ENCODE measurements at regions not wholly inside any gene's neighbourhood (a gene's known extent, or its start where the extent isn't known, plus 50 kb on each side); places are given as distances from the start of the nearest gene placed in this dataset.

GRCh38 chr14:87829543-87829942 lies 163.4 kb downstream of the GALC start:
- peaks cover 10% of the 10 kb centered on the region for H3K4me1 Mint-ChIP-seq
- H3K4me3 Mint-ChIP-seq = no peak overlapping the region
- no peak overlapping the region for H3K27ac ChIP-seq

GRCh38 chr14:87824266-87824665 lies 168.7 kb downstream of the GALC start:
- H3K36me3 Mint-ChIP-seq = no peaks in the 10 kb centered on the region
- H3K27ac Mint-ChIP-seq = no peak overlapping the region
- no peaks in the 10 kb centered on the region for H3K27me3 Mint-ChIP-seq (ENCODE audit: insufficient read depth, low read depth)
- Histone ChIP-seq H3K79me2 (ENCODE audit: low read depth) (no peaks in the 10 kb centered on the region), H4K20me1 (ENCODE audit: low read depth) (no peaks in the 10 kb centered on the region), H3K27ac (no peak overlapping the region), H3F3A (ENCODE audit: low read depth) (no peaks in the 10 kb centered on the region), H3K27me3 (no peaks in the 10 kb centered on the region), H2AFZ (replicated peaks) (no peak overlapping the region), H3K36me3 (no peaks in the 10 kb centered on the region), H3K9ac (no peak overlapping the region), H3K9me3 (ENCODE audit: low read depth) (no peaks in the 10 kb centered on the region), H3K4me1 (peaks cover 2% of the 10 kb centered on the region), H3K4me3 (no peak overlapping the region), H3K4me2 (no peak overlapping the region)
- TF ChIP-seq CTCF (IDR thresholded peaks at IDR 0.05) (no peak), EZH2 (IDR thresholded peaks at IDR 0.05) (no peak), EZH2phosphoT487 (IDR thresholded peaks at IDR 0.05) (no peak)
- no peaks in the 10 kb centered on the region for H3K9me3 Mint-ChIP-seq
- no peak overlapping the region for H3K4me3 Mint-ChIP-seq
- no peak for DNase-seq (ENCODE audit: low spot score)
- peaks cover 7% of the 10 kb centered on the region for H3K4me1 Mint-ChIP-seq

More at GRCh38 chr14:87829543-87829942, 163.4 kb downstream of the GALC start:
- Mint-ChIP-seq H3K27ac (no peak overlapping the region), H3K9me3 (peaks cover 3% of the 10 kb centered on the region), H3K36me3 (no peaks in the 10 kb centered on the region), H3K27me3 (ENCODE audit: insufficient read depth, low read depth) (no peaks in the 10 kb centered on the region)
- no peak for TF ChIP-seq EZH2 (IDR thresholded peaks at IDR 0.05)
- TF ChIP-seq CTCF (IDR thresholded peaks at IDR 0.05) = no peak
- TF ChIP-seq EZH2phosphoT487 (IDR thresholded peaks at IDR 0.05) = no peak
- Histone ChIP-seq H4K20me1 (ENCODE audit: low read depth) (no peaks in the 10 kb centered on the region), H3K36me3 (no peaks in the 10 kb centered on the region), H3K9me3 (ENCODE audit: low read depth) (no peaks in the 10 kb centered on the region), H3K27me3 (no peaks in the 10 kb centered on the region), H3K79me2 (ENCODE audit: low read depth) (no peaks in the 10 kb centered on the region), H3K4me3 (no peak overlapping the region), H2AFZ (replicated peaks) (no peak overlapping the region), H3K4me2 (no peak overlapping the region), H3K9ac (no peak overlapping the region), H3K4me1 (peaks cover 21% of the 10 kb centered on the region), H3F3A (ENCODE audit: low read depth) (peaks cover 12% of the 10 kb centered on the region)
- DNase-seq (ENCODE audit: low spot score) = no peak

- H3K79me2 ChIP-seq (ENCODE audit: low read depth) = no peaks in the 10 kb centered on the region
- no peak overlapping the region for H3K4me2 ChIP-seq
- no peaks in the 10 kb centered on the region for H3K4me1 ChIP-seq
- H3K27ac Mint-ChIP-seq = no peak overlapping the region
- H3K4me3 Mint-ChIP-seq = no peak overlapping the region
- no peaks in the 10 kb centered on the region for H4K20me1 ChIP-seq (ENCODE audit: low read depth)
- no peaks in the 10 kb centered on the region for H3K36me3 Mint-ChIP-seq
- no peak overlapping the region for H2AFZ ChIP-seq (replicated peaks)
- H3K27ac ChIP-seq = no peak overlapping the region
- H3K4me1 Mint-ChIP-seq = peaks cover 4% of the 10 kb centered on the region
- no peaks in the 10 kb centered on the region for H3K36me3 ChIP-seq
- no peak for DNase-seq (ENCODE audit: low spot score)
- H3K4me3 ChIP-seq = no peak overlapping the region
- TF ChIP-seq CTCF (IDR thresholded peaks at IDR 0.05) = no peak
- TF ChIP-seq EZH2 (IDR thresholded peaks at IDR 0.05) = no peak
- TF ChIP-seq EZH2phosphoT487 (IDR thresholded peaks at IDR 0.05) = no peak
- no peaks in the 10 kb centered on the region for H3K9me3 ChIP-seq (ENCODE audit: low read depth)
- no peaks in the 10 kb centered on the region for H3K9me3 Mint-ChIP-seq
- no peaks in the 10 kb centered on the region for H3F3A ChIP-seq (ENCODE audit: low read depth)
- H3K27me3 ChIP-seq = no peaks in the 10 kb centered on the region
- peaks cover 3% of the 10 kb centered on the region for H3K27me3 Mint-ChIP-seq (ENCODE audit: insufficient read depth, low read depth)
- no peak overlapping the region for H3K9ac ChIP-seq
Observed at GRCh38 chr14:87816416-87816815, 176.6 kb downstream of the GALC start.

Measured in neural progenitor cell (in vitro differentiated cells).